Stimulated activated CD4-positive, alpha-beta T cell treated with anti-CD3 and anti-CD28 coated beads, Interleukin-12 subunit alpha, Interleukin-12 subunit beta, amount 100 ng/mL, for 4 hours (primary cell): ENCODE measurements at regions not wholly inside any gene's neighbourhood (a gene's known extent, or its start where the extent isn't known, plus 50 kb on each side); places are given as distances from the start of the nearest gene placed in this dataset.
"Not testable (repeated sequence)": the region's sequence is repeated elsewhere in the genome, so short reads cannot be mapped to it uniquely, and the experiment has no call there.

Experiments used
- DNase-seq: peaks from one replicate; pipeline ENCODE4 v3.0.0-alpha.2; 2020

DNA sequence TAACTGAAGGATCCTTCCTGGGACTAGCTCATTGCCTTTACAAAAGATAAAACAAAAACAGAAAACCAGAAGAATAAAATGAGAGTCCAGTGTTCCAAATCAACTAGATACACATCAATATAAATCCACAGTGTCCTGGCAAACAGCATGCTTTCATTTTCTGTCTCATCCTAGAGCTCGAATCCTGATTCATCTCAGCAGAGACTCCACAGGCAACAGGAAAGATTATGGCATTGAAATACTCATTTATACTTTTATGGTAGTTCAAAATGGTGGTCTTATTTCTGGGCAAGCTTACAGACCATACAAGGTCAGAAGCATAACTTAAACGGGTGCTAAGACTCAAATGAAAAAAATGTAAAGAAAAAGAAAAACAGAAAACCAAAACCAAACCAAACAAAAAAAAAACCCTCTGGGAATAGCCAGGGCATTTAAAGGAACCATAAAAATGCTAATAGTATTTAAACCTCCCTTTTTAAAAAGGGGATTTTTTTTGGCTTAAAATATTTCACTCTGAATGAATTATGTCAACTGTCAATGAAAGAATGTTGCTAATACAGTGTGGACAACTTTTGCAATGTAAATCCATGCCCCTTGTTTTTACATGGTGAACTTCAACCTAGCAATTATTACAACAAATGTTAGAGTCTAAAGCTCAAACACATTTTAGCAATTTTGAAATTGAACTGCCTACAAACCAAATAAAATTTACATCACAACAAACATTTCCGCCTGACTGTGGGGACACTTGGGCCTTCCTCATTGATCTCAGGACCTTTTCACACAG lies 57.9 kb downstream of the GPR101 start:
- DNase-seq: no peak

DNA sequence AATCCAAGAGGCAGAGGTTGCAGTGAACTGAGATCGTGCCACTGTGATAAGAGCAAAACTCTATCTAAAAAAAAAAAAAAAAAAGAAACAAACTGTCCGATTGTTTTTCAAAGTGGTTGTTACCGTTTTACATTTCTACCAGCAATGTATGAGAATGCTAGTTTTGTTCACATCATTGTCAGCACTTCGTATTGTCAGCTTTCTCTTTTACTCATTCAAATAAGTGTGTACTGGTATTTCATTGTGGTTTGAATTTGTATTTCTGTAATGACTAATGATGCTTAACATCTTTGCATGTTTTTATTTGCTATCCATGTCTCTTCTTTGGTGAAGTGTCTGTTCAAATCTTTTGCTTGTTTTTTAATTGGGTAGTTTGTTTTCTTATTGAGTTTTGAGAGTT lies 65.8 kb downstream of the GPR101 start:
- no peak for DNase-seq

GRCh38 chrX:136963973-136964372 lies 69.8 kb downstream of the GPR101 start:
- no peak for DNase-seq

DNA sequence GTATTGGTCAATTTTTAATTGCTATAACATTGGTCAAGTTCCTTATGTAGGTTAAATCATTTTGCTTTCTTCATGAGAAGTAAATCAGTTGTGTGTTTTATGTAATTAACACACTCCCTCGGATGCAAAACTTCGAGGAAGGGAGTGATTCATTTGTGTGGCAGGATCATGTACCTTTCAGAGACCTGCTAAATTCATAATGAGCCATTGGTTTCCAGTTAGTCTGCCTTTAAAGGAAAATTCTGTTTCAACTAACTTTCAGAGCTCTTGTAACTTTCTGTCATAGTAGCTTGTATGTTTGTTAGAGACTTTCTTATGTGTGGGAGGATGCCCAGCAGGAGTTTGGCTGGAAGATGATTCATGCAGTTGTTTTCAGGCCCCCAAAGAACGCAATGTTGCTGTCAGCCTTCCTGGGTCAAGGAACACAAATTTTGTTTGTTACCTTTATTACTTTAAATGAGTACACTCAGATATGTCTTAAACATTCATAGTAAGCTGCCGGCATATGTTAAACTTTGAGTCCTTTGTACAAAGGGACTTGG lies 72.1 kb downstream of the GPR101 start:
- no peak for DNase-seq

DNA sequence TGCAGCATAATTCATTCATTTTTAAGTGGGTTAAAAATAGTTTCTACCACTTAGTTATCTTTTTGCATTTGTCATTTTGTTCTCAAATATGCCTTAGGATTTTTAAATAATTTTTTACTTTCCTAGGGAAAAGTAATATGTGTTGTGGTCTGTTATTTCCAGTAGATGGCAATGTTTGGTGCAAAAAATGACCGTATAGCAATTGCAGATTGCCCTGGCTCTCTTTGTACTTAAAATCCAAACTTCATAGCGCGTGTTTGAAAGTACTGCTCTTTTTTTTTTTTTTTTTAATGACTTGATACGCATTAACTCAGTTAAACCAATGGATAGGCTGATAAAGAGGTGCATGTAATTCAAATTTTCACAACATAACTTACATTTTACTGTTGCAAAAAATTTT lies 74.4 kb upstream of the RBMX start:
- no peak for DNase-seq

GRCh38 chrX:136953867-136954787 lies 73.6 kb upstream of the RBMX start:
- DNase-seq: peak; percentile 39

DNA sequence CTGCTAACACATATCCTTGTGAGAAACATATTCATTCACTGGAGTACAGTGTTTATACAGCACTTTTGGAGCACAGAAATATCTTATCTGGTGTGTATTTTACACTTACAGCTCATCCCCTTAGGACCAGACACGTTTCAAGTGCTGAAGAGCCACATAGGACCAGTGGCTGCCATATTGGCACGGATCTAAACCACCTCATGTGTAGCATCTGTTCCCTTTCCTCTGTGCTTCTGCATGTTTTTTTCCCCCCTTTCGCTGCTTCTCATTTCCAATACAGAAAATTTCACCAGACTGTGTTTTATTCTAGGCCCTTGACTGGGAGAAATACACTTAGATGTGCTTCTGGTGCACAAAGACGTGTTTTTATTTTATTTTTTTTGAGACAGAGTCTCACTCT lies 69.7 kb upstream of the RBMX start:
- DNase-seq: no peak

DNA sequence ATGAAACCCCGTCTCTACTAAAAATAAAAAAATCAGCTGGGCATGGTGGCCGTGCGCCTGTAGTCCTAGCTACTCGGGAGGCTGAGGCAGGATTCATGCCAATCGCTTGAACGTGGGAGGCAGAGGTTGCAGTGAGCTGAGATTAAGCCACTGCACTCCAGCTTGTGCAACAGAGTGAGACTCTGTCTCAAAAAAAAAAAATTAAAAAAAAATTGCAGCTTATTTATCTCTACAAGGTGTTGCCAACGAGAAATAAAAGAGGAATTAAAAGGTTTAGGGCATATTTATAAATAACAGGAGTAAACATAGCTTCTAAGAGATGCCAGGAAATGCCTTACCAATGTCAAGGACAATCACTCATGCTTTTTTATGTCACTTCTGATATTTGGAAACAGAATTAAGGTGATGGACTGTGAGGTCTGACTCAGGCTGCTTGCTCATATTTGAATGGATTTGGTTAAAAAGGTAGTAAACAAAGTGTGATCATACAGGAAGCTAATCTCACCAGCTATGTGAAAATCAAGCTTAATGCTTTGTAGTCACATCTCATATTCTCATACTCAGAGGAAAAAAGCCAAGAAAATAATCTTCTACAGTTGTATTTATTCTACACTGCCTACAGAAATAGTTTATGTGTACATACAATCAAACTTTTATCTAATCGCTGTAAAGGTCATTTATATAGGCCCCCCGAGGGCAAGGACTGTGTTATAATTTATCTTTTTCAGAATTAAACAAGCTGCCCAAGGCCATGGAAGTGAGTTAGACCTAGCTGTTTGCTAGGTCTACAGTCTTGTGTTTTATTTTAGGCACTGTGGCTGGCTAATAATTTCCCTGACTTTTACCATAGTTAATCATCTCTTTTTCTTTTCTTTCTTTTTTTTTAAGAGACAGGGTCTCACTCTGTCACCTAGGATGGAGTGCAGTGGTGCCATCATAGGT lies 61.1 kb upstream of the RBMX start:
- no peak for DNase-seq

GRCh38 chrX:136936183-136936549 lies 55.6 kb upstream of the RBMX start:
- DNase-seq: no peak

DNA sequence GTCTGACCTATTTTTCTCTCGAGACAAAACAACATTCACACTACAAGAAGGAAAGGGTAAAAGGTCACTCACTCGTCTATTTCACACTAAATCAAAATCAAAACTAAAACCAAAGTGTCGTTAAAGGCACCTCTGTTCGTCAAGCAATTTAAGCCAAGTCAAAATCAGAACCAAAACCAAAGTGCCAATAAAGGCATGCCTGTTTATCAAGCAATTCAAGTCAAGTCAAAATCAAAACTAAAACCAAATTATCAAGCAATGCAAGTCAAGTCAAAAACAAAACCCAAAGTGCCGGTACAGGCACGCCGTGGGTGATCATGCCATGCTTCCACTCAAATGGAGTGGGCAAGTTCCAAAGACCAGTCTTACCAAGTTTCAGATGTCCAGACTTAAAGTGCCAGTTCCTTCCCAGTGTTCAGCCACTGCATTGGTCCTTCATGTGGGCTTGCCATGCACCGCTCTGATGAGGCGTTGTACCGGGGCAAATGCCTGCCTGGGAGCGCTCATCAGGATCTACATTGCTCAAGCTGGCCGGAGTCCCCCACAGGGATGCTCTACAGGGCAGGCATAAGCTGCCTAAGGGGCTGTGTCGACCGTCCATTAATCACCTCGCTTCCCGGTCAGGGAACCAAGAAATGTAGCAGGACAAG lies 55.1 kb upstream of the RBMX start:
- not testable (repeated sequence) for DNase-seq

GRCh38 chrX:136934652-136935051 lies 54.1 kb upstream of the RBMX start:
- not testable (repeated sequence) for DNase-seq

- DNase-seq: no peak
Measured at GRCh38 chrX:136933611-136934145, 53.2 kb upstream of the RBMX start.

DNA sequence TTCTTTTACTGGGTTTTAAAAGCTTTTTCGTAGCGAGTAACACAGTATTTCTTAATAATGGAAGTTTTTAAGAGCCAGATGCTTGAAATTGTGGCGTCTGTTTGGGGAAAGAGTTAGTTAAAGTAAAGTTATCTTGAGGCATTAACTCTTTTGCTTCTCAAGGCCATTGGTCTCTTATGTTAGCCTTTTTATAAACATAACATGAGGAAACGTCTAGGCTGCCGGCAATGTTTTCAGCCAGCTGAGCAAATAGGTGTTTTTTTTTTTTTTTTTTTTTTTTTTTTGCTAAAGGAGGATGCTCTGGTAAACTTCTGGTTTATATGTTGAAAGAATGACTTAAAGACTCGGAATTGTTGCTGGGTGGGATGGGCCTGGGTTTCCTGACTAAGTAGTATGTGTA lies 51.1 kb upstream of the RBMX start:
- no peak for DNase-seq
